Activated CD4-positive, alpha-beta T cell treated with anti-CD3 and anti-CD28 coated beads, Interleukin-2, amount 50 U/mL, for 4 hours (primary cell): ENCODE measurements at regions not wholly inside any gene's neighbourhood (a gene's known extent, or its start where the extent isn't known, plus 50 kb on each side); places are given as distances from the start of the nearest gene placed in this dataset.

Experiments
- DNase-seq, 2 experiments: peaks; one replicate each; pipeline ENCODE4 v3.0.0-alpha.2; 2020

DNA sequence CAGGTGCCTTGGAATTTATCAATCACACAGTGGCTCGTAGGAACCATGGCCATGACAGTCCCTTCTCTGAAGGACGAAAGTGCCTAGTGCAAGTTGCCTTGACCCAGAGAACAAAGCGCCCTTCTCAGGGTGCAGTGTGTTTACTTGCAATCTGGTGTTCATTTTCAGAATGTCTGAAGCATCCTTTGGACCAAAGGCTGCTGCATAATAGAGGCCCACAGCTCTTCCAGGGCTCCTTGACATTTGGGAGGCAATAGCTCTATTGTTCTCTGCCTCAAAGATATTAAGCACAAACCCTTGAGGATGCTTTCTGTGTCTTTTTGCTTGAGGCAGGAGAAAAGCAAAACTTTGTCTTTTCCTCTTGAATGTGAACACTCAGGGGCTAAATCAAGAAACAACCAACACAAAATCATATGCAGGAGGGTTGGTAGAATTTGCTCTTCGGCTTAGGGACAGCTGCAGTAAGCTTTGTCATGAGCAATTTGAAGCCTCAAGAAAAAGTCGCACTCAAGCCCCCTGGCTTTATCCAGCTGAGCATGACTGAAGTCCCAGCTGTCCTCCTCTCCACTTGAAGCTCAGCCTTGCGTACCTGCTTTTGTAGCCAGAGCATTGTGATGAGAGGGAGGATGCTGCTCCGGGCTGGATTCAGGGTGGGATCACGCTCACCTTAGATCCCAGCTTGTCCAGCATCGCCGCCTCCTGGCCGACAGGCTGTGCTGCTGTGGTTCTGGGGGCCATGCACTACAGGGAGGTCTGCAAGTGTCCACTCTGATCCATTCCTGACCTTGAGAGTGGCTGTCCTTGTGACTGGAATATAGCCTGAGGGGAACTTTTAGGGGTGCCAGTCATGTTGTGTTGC, 495.4 kb downstream of the CDH26 start:
- DNase-seq, result no peak

- no peak for DNase-seq
These were observed 496.3 kb downstream of the CDH26 start for GRCh38 chr20:60454491-60454890.

- no peak for DNase-seq
These were observed 497.0 kb downstream of the CDH26 start for GRCh38 chr20:60455272-60455671.

- no peak for DNase-seq
These were observed 501.0 kb downstream of the CDH26 start for GRCh38 chr20:60459212-60459611.

- DNase-seq, result no peak
These were observed 503.8 kb downstream of the CDH26 start for GRCh38 chr20:60461993-60462392.

- DNase-seq, result no peak
These were observed 505.6 kb downstream of the CDH26 start for GRCh38 chr20:60463798-60464197.

GRCh38 chr20:60465439-60465838, 507.2 kb downstream of the CDH26 start:
- no peak for DNase-seq

DNA sequence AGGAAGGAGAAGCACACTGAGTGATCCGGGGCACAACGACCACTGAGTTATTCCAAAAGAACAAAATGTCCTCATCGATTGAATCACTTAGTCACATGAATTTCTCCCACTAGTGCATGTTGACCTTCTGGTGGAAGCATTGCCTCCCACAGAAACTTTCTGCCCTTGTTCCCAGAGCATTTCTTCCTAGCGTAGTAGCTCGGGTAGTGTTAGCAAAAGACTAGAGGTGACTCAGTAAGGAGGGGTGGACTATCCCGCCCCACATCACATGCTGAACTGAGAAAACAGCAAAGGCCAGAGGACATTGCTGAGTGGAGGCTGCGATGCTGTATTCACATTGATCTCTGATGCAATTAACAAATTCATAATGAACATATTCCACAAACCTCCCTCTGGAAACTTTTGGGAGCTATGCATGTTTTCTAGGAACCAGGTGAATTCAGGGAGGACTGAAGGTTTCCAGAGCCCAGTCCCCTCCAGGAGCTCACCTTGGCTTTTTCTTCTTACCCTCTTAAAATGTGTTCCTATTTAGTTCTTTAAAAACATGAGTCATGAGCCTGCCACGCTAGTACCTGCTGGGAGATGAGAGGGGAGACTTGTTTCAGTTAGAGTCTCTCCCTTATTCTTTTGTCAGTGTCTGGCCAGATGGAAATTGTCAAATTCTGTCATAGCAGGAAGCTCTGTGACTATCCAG, 507.9 kb downstream of the CDH26 start:
- no peak for DNase-seq

DNA sequence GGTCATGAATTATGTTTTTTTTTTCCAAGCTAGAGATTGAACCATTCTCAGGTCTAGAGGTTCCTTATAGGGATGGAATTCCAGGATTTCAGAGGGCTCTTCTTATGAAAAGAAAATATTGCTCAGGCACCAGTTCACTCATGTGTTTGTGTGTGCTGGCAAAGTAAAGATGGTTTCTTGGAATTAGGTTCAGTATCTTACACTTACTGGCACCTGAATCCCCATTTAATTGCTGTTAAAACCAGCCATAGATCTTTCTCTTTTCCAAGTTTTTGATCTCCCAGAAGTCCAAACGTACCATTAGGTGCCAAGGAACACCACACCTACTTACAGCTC, 508.4 kb downstream of the CDH26 start:
- DNase-seq, result no peak

DNA sequence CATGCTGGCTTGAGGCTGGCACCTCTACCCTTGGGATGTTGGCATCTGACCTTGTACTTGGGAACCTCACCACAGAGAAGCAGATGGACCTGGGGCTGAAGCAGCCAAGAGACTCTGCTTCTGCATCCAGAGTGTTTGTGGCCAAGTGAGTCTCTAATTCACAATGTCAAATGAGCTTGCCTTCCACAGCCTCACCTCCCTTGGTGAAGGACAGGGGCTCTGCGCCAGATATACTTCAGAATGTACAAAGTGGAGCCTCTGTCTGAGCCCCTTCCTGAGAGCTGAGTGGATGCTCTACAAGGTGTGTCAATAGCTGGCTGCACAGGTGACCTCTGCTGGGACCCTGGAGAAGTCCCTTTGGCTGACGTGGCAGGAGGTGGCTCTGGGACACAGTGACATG, 508.9 kb downstream of the CDH26 start:
- no peak for DNase-seq

GRCh38 chr20:60467771-60468170, 509.5 kb downstream of the CDH26 start:
- DNase-seq, result no peak

DNA sequence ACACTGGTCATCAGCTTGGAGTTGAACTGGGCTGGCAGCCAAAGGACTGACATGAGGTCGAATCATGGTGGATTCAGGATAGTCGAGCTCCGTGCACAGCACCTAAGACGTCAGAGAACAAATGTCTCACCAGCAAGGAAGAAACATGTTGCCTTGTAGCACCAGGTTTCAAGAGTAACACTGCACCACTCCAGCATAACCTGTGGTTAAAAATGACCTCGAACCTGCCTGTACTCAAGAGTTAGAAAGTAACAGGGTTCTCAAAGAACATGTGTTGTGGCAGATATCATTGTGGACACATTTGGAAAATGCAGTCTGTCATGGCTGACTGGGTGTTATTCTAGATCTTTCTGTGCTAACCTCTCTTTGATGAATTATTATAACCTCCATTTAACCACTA, 511.6 kb downstream of the CDH26 start:
- no peak for DNase-seq

- DNase-seq, result no peak
These were observed 512.1 kb downstream of the CDH26 start for GRCh38 chr20:60470366-60470765.

GRCh38 chr20:60473211-60473610, 515.0 kb downstream of the CDH26 start:
- no peak for DNase-seq

DNA sequence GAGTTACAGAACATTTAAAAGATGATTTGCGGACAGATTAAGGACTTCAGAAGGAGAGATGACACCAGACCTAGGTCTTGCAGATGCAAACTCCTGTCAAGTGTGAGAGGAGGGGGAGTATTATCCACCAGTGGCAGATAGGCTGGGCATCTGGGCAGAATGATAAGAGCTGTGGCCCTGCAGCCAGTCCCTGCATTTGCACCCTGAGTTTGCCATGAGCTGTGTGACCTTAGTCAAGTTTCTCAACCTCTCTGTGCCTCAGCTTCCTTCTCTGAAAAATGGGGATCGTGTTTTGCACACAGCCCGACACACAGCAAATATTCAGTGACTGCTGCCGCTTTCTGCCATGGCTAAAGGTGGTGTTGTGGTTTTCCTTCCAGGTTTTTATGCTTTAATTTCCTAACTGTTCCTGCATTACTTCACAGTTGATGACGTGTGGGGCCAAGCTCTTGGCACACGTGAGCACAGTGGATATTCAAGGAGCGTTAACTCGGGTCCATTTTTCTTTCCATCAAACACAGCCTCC, 516.2 kb downstream of the CDH26 start:
- no peak for DNase-seq

DNA sequence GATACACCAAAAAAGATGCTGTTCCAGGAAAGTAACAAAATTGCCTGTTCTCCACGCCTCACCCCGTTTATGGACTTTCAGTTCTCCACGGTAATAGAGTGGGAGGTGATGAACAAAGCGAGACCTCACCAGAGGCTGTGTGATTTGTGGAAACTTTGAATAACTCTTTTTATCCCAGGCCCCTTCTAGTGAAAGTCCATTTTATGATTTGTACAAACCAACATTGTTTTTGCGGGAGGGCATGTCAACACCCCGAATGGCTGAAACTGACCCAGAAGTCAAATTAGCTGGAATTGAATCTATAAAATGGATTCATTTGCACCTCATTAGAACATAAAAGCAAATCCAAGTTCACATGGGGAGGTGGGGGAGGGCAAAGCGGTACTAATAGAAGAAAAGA, 517.8 kb downstream of the CDH26 start:
- no peak for DNase-seq

DNA sequence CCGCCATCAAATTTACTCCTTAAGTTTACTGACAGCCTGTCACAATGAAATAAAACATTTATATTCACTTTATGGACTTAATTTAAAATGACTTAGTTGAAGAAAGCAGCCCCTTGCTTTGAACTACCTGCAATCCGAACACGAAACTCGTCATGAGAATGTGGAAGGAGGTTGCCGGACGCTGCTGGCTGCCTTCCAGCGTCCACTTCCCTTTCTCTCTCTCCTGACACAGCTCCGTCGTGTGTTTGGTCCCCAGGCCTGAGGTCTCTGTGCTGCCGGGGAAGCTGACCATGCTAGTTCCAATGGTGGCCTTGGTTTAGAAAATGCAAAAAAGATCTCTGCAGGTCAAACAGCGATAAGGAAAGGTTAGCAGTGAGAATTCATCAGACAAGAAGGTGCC, 519.7 kb downstream of the CDH26 start:
- DNase-seq, result no peak

DNA sequence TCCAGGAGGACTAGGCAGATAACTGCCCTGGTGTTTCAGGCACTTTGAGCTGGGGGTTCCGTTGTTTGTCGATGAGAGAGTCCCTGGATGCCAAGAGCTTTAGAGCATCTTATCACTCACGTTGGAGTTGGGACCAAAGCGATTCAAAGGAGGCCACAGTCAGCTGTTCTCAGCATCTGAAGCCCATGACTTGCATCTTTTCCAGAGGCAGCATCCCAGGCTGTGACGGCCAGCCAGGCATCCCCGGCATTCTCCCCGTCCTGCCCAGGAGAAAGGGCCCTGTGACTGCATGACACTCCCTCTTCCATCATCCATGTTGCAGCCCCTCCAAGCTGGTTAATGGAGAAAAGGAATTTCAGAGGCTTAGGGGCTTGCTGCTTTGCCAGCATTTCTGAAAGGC, 520.3 kb downstream of the CDH26 start:
- no peak for DNase-seq

DNA sequence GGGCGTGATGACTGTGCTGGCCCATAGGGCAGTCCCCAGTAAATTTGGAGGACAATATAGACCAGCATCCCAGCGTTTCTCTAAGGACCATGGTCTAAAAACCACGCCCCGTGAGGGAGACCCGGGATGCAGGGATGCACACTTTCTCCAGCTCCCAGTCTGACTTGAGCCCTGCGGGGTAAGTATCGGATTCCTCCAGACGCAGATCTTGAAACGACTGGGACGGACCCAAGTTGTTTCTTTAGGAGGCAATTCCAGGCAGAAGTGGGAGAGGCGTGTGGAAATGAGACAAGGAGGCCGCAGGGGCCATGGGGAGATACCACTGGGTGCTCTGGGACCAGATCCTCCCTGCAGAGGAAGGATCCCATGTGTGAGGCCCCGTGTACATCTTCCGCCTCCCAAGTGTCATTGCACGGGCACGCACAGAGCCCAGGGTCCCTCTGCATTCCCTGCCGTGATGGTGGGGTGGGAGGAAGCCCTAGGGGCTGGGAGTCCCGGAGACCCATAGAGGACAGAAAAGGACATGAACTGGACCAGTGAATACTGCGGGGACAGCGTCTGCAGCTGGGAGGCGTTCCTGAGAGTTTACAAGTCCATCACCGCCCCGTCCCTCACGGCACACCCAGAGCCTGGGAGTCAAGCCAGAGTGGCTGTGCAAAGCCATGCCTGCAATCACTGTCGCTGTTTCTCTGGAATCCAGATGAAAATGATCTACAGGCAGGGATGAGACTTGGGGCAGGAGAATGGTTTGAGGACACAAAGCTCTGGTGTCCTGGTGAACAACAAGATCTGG, 522.9 kb downstream of the CDH26 start:
- no peak for DNase-seq

DNA sequence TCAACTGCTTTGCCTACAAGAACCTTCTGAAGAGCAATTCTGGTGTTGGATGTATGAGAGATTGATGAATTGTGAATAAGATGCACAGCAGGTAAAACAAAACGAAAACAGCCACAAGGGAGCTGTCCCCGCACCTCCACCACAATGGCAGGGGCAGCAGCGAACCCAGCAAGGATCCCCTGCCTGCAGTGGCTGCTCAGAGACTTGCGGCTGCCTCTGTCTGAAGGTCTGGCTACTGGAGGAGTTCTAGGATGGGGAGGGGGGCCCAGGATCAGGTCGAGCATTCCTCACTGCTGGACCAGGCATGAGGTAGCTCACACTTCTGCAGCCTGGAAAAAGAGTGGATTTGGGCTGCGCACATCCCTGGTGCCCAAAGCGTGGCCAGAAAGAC, 523.5 kb downstream of the CDH26 start:
- no peak for DNase-seq

DNA sequence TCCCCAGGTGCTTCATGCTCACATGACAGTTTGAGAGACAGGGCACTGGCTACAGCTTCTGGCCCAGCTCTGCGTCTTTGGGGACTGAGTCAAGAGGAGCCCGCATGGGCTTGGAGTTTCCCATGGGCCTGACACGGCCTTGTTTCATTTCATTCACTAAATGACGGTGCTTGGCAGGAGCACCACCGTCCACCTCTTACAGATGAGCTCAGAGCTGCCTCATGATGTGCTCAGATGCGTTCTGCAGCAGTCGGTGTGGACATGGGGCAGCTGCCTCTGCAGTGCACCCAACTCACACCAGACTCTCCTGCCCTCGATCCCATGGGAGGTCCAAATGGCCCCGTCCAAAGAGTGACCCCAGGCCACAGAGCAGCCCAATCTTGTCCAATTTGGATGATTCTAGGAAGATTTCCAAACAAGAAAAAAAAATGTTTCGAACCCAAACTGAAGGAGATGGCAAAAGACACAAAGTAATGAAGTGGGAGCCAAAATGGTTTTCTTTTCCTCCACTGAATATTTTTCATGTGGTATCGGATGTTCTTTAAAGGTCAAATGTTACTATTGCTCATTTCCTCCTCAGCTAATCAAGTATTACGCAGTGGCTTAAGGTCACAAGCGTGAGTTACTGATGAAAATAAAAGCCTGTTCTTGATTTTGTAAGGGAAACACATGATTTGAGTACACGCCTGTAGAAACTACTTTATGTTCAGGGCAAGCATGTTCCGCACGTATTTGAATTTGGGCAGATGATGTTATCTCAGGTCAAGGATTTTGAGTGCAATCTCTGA, 524.2 kb downstream of the CDH26 start:
- DNase-seq, result no peak

DNA sequence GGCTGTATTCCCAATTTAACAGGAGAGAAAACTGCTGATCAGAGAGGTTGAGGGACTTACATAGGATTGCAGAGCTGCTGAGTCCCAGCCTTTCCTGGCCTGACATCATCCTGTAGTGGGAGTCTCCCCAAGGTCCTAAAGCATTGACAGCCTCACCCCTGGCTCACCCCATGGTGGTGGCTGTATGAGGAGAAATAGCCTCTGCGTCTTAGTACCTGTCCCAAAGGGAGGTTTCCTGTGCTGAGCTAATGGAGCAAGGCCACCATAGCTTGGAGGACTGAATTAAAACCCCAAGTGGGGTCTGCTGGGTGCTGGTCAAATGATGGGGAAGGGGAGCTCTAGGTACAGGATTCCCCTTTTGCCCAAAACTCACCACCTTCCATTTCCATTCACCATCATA, 525.1 kb downstream of the CDH26 start:
- no peak for DNase-seq

DNA sequence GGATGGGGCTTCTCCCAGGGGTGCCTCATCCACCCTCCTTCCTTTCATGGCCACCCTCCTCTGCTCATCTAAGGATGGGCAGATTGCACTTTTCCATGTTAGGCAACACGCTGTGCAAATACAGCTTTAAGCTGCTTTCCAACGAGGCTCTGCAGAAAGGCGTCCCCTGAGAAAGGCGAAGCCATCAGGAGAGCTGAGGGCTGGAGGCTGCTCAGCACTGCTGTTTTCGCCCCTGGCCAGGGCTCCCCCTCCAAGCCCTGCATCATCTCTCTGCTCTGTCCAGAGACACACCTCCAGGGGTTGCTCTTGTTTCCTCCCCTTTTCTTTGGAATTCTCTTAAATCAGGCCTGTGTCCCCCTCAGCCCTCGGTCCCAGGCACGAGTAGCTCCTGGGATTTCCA, 526.1 kb downstream of the CDH26 start:
- no peak for DNase-seq
